ENCODE measurements at regions not wholly inside any gene's neighbourhood (a gene's known extent, or its start where the extent isn't known, plus 50 kb on each side); places are given as distances from the start of the nearest gene placed in this dataset.

DNA sequence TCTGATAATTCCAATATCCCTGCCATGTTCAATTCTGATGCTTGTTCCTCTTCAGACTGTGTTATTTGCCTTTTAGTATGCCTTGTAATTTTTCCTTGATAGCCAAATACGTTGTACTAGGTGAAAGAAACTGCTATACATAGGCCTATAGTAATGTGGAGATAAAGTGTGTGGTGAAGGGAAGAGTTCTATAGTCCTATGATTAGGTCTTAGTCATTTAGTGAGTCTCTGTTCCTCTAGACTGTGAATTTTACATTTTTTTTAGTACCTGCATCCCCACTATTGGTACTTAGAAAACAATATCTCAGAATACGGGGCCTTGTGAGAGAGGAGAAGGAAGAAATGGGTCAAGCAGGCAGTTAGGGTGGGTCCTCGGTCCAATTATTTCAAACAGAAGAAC is 59.6 kb upstream of the SEMA3E start:
- DNase-seq: no peak

DNA sequence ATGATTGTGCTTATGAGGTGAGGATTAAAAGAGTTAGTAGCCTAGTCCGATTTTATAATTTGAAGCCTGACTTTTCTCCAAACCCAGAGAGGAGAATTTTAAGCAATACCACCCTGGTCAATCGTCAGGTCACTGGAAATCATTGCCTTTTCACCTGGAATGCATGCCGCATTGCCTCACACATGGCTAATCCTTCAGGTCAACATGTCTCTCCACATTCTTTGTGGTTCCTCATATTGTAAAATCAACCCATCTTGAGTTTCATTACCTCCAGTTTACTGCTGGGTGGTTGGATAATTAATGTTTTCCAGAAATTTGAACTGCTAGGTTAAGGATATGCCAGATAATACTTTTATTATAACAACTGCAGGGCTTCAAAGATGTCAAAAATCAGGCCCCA is 55.6 kb upstream of the SEMA3E start:
- DNase-seq: no peak

DNA sequence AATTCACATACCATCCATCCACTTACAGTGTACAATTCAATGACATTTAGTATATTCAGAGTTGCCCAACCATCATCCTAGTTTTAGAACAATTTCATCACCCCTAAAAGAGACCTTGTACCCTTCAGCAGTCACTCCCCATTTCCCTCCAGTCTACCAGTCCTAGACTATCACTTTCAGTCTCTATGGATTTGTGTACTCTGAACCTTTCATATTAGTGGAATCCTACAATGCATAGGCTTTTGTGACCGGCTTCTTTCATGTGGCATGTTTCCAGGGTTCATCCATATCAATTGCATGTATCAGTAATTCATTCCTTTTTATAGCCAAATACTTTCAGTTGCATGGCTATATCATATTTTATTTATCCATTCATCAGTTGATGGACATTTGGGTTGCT is 53.5 kb upstream of the SEMA3E start:
- no peak for DNase-seq

DNA sequence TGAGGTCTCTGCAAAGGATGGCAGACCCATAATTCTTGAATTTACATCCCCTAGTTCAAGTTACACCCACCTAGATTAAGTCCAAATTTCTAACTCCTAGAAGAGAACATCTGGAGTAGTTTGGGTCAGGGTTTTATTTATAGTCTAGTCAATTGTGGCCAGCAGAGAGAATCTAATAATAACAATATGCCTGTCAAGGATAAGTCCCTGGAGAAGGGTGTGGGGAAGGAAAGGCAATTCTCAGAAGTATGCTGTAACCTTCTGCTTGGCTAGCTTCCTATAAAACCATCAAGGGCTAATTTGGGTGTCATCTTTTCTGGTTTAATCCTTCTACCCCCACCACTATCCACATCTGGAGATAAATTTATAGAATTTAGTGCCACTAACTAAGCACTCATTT is 52.8 kb upstream of the SEMA3E start:
- DNase-seq: no peak
